C4-2B (cell line): ENCODE measurements at regions not wholly inside any gene's neighbourhood (a gene's known extent, or its start where the extent isn't known, plus 50 kb on each side); places are given as distances from the start of the nearest gene placed in this dataset.

ENCODE experiments used
- CTCF ChIP-seq: fragments of 450-650 bp; conservative IDR thresholded peaks from 2 replicates; pipeline ENCODE4 v1.5.1; 2017; ENCODE audit warnings: mild to moderate bottlenecking
- ZFX ChIP-seq: fragments of 450-650 bp; IDR thresholded peaks from 2 replicates; pipeline ENCODE4 v1.6.1; 2017

DNA sequence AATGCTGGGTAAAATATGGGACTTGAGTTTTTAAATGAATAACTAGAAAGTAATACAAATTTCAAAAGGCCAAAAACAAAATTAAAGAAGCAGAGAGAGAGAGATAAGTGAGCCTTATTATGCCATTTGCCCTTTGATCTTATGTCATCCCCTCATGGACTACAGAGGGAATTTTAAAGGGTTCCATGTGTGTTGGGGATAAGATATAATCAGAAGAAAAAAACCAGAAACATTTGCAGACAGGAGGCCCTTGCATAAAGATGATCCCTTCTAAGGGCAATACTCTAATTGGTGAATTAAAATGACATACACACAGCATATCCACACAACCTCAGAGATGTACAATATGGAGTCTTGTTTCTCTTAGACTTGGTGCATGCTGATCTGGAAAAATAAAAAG is 406.6 kb upstream of the LARGE1 start:
- TF ChIP-seq CTCF, result no peak
- TF ChIP-seq ZFX, result no peak
